ENCODE measurements at regions not wholly inside any gene's neighbourhood (a gene's known extent, or its start where the extent isn't known, plus 50 kb on each side); places are given as distances from the start of the nearest gene placed in this dataset.
"Not testable (repeated sequence)": the region's sequence is repeated elsewhere in the genome, so short reads cannot be mapped to it uniquely, and the experiment has no call there.

DNA sequence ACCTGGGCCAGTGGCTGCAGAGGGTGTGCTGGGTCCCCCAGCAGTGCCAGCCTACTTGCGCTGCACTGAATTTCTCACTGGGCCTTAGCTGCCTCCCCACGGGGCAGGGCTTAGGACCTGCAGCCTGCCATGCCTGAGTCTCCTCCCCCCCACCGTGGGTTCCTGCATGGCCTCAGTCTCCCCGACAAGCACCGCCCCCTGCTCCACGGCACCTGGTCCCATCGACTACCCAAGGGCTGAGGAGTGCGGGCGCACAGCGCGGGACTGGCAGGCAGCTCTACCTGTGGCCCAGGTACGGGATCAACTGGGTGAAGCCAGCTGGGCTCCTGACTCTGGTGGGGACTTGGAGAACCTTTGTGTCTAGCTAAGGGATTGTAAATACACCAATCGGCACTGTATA lies 1143.6 kb downstream of the OTOL1 start:
- not testable (repeated sequence) for DNase-seq (ENCODE audit: low read depth in 2 of 2)

DNA sequence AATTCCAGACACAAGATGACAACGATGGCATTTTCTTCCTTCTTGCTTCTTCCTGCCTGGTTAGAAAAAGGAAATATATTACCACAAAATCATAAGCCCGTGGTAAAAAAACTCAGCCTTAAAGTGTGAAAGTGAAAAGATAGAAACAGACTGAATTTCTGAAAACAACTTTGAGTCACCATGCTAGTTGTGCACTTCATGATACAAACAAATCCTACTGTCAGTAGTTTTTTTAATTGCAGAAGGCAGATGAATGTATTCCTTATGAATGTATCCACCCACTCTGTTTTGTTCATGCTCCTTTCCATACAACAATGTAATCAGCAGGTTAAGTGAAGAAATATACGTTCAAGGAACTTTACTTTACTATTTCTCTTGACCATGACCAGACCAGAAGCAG lies 1144.7 kb downstream of the OTOL1 start:
- DNase-seq (ENCODE audit: low read depth in 2 of 2) = no peak

DNA sequence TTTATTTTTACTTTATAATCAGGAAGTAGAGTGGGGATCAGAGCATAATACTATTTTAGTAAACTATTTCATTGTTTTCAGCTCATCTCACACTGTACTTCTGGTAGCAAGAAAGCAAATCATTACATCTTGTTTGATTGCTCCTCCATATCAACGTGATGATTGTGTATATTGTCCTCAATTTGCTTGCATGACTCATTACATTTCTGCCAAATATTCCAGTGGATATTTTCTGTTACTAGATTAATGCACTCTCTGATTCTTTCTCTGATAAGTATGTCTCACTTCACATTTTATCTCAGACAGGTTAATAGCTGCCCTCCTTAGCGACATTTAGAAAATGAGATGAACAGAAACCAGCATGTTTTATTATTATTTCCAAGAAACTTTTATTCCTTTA lies 1145.3 kb downstream of the OTOL1 start:
- no peak for DNase-seq (ENCODE audit: low read depth in 2 of 2)

DNA sequence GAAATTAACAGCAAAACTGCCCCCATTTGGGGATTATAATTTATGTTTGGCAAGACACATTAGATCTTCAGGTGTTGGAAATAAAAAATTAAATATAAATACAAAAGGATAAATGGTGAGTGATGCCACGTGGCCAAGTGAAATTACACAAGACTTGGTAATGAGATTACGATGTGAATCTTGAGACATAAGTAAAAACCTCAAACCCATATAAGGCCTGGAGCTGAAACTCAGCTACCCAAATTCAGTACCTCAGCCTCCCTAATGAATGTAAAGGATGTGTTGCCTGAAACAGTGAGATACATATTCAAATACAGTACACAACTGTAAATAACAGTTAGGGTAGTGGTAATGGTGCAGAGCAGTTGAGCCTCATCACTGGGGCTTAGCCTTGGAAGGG lies 1146.6 kb downstream of the OTOL1 start:
- DNase-seq (ENCODE audit: low read depth in 2 of 2) = no peak

DNA sequence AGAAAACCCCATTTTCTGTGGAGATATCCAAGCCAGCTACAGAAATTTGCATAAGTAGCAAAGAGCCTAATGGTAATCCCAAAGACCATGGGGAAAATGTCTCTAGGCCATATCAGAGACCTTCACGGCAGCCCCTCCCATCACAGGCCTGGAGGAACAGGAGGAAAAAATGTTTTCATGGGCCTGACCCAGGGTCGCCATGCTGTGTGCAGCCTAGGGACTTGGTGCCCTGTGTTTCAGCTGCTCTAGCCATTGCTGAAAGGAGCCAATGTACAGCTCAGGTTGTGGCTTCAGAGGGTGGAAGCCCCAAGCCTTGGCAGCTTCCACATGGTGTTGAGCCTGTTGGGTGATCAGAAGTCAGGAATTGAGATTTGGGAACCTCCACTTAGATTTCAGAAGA lies 1150.7 kb downstream of the OTOL1 start:
- DNase-seq (ENCODE audit: low read depth in 2 of 2) = no peak

DNA sequence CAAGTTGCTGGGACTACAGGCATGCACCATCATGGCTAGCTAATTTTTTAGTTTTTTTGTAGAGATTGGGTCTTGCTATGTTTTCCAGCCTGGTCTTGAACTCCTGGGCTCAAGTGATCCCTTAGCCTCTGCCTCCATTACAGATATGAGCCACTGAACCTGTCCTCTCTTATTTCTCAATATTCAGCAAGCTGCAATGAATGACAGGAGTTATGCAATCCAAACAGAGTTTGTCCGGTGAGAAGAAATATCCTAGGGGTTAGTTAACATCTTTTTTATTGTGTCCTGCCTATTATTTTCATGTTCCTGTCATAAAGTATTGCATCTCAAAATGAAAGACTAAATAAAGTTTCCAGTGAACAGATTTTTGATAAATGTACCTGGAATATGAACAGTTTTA lies 1161.4 kb downstream of the OTOL1 start:
- DNase-seq (ENCODE audit: low read depth in 2 of 2) = no peak

DNA sequence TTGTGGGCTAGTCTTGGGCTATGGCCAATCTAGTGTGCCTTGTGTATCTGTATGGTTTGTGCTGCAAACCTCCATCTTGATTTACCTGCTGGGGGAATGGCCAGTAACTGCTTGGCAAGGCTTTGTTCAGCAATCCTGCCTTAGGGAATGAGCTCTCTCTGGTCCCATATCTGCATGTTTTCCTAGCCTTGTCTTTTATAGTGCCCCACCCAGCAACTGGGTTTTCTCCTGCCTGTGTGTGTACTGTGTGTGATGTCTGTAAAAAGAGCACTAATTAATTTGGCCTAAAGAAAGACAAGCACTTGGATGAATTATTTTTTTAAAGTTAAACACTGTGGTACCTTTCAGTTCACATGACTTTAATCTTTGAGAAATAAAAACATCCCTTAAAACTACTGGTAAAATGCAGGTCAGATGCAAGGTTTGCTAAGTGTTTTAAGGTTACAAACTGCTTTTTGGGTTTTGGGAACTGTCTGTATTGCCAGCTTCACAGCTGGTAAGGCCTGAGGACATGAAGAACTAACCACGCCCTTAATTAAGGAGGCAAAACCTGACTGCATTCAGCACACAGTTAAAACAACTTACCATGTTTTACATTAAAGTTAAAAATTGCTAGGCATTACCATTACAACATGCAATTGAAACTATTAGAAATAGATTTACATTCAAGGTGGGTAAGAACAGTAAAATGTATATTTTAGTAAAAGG lies 1169.2 kb downstream of the OTOL1 start:
- no peak for DNase-seq (ENCODE audit: low read depth in 2 of 2)

DNA sequence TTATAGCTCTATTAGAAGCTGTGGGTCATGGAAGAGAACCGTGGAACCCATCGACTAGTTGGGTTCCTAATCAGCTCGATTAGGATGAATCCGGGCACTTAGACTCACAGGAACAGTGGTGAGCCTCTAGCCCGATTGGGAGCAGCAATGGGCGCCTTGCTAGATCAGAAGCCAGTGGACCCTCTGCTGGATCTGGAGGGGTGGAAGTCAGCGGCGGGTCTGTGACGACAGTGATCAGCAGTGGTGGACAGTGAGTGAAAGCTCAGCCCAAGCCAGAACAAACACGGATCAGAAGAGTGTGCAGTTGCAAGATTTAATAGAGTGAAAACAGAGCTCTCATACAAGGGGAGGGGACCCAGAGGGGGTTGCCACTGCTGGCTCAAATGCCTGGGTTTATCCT lies 1170.2 kb downstream of the OTOL1 start:
- DNase-seq (ENCODE audit: low read depth in 2 of 2) = no peak

DNA sequence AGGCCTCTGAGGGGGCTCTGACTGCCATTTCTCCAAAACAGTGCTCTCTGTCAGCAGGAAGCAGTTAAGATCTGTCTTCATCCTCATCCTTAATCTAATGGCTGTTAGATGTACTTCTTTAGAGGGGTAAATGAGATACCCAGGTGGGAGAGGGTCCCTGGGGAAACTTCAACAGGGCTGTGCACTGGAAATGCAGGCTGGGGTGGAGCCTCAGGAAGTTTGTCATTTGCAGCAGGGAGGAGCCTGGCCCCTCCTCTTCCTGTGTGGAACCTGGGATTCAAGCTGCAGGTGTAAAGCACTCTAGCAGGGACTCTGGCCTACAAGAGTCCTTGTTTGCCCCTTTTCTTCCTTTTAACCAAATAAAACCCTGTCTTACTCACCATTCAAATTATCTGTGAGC lies 1173.6 kb downstream of the OTOL1 start:
- no peak for DNase-seq (ENCODE audit: low read depth in 2 of 2)

DNA sequence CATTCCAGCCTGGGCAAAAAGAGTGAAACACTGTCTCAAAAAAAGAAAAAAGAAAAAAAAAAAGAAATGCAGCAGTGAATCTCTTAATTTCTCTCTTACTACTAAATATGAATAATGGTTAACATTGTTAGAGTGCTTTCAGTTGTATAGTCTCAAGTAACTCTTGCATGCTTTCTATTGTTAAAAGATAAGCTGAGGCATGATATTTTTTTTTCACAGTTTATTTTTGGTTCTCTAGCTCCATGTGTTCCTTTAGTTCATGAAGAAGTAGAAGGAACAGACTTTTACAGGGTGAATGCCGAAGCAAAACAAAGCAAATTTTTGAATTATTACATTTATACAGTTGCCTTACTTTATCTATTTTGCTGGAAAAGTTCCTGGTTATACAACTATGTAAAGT lies 1180.9 kb downstream of the OTOL1 start:
- no peak for DNase-seq (ENCODE audit: low read depth in 2 of 2)

DNA sequence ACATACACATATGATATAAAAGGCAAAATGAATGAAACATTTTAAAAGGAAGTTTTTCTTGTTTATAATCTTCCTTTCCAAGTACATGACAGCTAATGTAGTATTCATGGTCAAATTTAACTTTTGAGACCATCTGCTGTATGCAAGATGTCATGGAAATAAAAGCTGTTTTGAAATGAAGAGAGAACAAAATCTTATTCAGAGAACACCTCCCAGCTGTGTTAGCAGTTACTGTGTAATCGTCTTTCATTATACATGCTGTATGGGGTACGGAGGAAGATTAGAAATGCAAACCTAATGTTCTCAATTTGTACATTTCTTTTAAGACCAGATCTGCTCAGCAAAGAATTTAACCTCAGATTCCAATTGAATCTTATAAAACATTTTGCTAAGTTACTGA lies 1182.3 kb downstream of the OTOL1 start:
- no peak for DNase-seq (ENCODE audit: low read depth in 2 of 2)

DNA sequence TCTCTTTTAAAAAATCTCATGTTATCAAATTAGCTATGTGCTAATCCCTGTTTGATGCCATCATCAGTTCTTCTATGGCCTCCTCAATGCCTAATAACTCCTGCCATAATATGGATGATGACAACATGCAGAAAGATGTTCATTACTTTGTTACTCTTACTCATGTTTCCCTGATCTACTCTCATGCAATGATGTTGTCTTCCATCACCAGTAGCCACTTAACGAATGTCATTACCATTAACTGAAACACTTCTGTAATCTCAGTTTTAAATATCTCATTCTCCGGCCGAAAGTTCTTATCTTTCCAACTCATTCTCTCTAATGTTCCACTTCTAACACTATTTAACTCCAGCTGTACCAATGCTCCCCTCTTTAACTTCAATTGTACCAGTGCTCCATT lies 1187.7 kb downstream of the OTOL1 start:
- no peak for DNase-seq (ENCODE audit: low read depth in 2 of 2)

DNA sequence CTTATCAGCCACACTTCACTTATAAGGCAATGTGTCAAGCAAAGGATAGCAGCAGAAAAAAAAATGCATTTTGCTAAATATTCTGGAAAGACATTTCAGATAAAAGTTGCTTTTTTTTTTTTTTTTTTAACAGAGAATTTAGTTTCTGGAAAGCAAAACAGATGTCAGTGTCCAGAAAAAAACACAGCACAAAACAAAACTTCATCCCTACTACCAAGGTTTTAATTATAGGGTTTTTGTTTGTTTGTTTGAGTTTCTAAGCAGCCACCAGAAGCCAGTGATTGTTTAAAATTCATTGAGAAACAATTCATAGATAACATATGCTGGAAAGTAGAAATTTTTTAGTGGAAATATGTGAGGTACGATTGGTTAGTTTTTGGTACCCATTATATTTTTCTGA lies 1202.7 kb downstream of the OTOL1 start:
- DNase-seq (ENCODE audit: low read depth in 2 of 2) = no peak

DNA sequence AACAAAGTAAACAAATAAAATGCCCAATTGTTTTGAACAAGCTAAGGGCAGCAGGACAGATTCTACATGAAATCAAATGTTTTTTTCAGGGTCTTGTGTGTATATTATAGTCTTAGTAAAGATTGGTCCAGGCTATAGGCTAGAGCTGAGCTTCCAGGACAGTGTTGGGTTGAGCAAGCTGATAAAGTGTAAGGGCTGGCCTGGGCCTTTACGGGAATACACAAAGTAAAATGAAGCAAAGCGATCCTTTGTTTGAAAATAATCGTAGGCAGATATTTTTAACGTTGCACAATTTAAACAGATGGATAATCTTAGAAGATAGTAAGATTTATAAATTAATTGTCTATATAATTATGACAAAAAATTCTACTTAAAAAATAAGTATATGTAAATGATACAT lies 1204.6 kb downstream of the OTOL1 start:
- no peak for DNase-seq (ENCODE audit: low read depth in 2 of 2)

DNA sequence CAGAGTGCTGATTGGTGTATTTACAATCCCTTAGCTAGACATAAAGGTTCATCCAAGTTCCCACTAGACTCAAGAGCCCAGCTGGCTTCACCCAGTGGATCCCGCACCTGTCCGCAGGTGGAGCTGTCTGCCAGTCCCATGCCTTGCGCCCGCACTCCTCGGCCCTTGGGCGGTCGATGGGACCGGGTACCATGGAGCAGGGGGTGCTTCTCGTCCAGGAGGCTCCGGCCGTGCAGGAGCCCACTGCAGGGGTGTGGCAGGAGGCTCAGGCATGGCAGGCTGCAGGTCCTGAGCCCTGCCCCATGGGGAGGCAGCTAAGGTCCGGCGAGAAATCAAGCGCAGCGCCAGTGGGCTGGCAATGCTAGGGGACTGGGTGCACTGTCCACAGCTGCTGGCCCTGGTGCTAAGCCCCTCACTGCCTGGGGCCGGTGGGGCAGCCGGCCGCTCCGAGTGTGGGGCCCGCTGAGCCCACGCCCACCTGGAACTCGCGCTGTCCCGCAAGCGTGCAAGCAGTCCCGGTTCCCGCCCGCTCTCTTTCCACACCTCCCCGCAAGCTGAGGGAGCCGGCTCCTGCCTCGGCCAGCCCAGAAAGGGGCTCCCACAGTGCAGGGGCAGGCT lies 1206.3 kb downstream of the OTOL1 start:
- no peak for DNase-seq (ENCODE audit: low read depth in 2 of 2)

DNA sequence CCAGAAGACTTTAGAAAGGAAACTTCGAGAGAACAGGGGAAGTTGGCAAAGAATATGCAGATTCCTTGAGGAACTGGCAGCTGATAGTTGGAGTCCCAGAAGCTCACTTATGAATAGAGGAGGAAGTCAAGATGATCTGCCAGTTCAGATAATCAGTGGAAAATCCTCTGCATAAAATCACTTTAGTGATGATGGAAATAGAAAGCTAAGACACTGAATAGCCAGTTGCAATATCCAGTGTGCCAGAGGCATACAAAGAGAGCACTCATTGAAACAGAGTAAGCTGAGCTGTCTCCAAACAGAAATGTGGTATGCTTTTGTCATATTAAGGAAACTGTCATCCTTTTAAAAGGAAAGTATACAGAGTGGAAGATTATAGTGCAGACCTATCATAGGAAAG lies 1207.6 kb downstream of the OTOL1 start:
- DNase-seq (ENCODE audit: low read depth in 2 of 2) = no peak

DNA sequence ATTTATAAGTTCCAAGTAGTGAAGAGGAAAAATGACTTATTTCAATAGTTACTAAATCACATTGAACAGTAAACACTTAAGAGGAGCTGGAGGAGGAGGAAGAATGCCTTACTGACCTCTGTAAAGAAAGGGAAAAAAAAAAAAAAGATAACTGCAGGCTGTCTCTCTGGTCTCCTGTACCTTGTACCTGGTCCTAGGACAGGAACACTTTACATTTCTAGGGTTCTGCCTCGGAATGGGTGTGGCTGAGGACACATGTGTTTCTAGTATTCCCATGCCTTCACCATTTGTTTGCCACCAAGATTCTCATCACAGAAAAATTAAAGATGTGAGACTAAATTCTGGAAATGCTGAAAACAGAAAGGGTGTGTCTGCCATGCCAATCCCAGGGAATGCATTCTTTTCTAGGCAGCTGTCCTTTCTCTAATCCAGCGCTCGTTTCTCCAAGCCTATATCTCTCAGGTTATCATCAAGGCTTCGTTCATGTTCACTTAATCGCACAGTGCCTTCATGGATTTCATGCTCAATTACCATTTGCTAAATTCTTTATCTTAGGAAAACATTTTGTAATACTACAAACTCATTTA lies 1208.3 kb downstream of the OTOL1 start:
- no peak for DNase-seq (ENCODE audit: low read depth in 2 of 2)

DNA sequence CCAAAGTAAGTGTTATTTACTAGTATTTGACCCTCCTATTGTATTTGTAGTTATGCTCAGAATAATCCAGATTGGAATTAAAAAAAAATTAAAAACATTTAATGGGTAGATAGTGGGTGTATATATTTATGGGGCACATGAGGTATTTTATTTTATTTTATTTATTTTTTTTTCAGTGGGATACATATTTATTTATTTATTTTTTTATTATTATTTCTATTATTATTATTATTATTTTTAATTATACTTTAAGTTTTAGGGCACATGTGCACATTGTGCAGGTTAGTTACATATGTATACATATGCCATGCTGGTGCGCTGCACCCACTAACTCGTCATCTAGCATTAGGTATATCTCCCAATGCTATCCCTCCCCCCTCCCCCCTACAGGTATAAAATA lies 1211.8 kb downstream of the OTOL1 start:
- DNase-seq (ENCODE audit: low read depth in 2 of 2) = not testable (repeated sequence)

DNA sequence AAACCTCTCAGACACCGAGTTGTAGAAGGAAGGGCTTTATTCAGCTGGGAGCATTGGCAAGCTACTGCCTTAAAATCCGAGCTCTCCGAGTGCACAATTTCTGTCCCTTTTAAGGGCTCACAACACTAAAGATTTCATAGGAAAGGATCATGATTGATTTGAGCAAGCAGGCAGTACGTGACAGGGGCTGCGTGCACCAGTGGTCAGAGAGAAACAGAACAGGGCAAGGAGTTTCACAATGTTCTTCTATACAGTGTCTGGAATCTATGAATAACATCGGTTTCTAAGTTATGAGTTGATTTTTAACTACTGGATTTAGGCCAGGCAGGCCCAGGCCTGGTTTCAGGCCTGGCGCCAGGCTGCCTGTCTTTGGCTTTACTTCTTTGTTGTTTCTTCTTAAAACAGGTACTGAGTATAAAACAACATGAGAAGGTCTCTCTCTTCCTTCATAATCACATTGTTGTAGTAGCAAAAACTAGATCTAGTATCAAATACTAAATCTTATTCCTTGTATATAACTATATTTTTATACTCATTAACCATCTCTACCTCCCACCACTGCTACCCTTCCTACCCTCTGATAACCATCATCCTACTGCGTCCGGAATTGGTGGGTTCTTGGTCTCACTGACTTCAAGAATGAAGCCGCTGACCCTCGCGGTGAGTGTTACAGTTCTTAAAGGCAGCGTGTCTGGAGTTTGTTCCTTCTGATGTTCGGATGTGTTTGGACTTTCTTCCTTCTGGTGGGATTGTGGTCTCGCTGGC lies 1212.5 kb downstream of the OTOL1 start:
- DNase-seq (ENCODE audit: low read depth in 2 of 2) = not testable (repeated sequence)

DNA sequence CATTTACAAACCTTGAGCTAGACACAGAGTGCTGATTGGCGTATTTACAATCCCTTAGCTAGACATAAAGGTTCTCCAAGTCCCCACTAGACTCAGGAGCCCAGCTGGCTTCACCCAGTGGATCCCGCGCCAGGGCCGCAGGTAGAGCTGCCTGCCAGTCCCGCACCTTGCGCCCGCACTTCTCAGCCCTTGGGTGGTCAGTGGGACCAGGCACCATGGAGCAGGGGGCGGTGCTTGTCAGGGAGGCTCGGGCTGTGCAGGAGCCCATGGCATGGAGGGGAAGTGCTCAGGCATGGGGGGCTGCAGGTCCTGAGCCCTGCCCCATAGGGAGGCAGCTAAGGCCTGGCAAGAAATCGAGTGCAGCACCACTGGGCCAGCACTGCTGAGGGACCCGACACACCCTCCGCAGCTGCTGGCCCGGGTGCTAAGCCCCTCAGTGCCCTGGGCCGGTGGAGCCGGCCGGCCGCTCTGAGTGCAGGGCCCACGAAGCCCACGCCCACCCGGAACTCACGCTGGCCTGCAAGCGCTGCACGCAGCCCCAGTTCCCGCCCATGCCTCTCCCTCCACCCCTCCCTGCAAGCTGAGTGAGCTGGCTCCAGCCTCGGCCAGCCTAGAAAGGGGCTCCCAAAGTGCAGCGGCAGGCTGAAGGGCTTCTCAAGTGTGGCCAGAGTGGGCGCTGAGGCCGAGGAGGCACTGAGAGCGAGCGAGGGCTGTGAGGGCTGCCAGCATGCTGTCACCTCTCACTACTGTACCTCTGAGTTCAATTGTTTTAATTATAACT lies 1213.9 kb downstream of the OTOL1 start:
- no peak for DNase-seq (ENCODE audit: low read depth in 2 of 2)

DNA sequence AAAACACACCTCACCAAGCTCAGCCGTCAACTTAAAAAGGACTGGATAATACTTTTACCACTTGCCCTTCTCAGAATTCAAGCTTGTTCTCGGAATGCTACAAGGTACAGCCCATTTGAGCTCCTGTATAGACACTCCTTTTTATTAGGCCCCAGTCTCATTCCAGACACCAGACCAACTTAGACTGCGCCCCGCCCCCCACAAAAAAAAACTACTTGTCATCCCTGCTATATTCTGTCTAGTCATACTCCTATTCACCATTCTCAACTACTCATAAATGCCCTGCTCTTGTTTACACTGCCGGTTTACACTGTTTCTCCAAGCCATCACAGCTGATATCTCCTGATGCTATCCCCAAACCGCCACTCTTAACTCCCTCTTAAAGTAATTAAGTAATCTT lies 1220.5 kb downstream of the OTOL1 start:
- DNase-seq (ENCODE audit: low read depth in 2 of 2) = not testable (repeated sequence)

DNA sequence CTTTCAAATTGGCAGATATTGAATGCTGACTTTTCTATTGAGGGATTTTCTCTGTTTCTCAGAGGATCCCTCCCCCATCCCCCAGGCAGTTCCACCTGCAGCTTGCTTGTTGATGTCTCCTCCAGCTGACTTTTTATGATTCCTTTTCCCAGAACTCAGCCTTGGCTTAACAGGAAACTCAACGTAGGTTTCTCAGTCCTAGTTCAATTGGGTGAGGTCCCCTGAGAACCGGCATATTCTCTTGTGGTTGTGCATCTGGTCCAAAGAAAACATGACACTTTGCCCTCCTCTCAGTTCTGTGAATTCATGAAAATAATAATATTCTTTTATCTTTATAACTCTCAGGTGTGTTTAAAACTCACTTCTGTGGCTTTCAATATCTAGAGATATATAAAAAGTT lies 1222.1 kb downstream of the OTOL1 start:
- DNase-seq (ENCODE audit: low read depth in 2 of 2) = no peak

Measured in activated CD4-positive, alpha-beta T cell treated with anti-CD3 and anti-CD28 coated beads for 24 hours (primary cell).